ENCODE measurements at regions not wholly inside any gene's neighbourhood (a gene's known extent, or its start where the extent isn't known, plus 50 kb on each side); places are given as distances from the start of the nearest gene placed in this dataset.
A peak's percentile ranks its signal among the peaks of the same experiment; 100 is the strongest.
"Not testable (repeated sequence)": the region's sequence is repeated elsewhere in the genome, so short reads cannot be mapped to it uniquely, and the experiment has no call there.

GRCh38 chr5:11392-11791 is 80.6 kb upstream of the PLEKHG4B start:
- peaks cover 5 to 21% (median 7%) of the 10 kb centered on the region in 5 donors for H3K27me3 Mint-ChIP-seq
- H3K4me3 Mint-ChIP-seq, H3K9me3 Mint-ChIP-seq, H3K4me1 Mint-ChIP-seq, ATAC-seq, H3K36me3 Mint-ChIP-seq, H3K27ac Mint-ChIP-seq, POLR2A ChIA-PET: not testable (repeated sequence)
- DNase-seq, result peak in 3 of 10 donors; percentile 34 to 64 (median 37)

DNA sequence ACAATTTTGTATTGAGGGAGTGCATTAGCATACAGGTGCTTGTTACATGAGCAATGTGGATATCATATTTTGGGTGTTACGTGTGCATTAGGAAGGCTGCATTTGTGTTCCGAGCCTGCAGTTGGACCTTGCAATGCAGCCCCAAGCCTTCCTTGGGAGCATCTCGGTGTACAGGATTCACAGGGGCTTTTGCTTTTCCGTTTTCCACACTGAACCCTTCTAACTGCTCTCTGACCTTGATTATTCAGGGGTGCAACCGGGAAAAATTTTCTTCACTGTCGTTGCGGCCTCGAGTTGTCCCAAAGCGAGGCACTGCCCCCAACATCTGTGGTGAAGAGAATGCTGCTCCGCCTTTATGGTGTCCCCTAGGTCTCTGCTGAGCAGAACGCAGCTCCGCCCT is 80.1 kb upstream of the PLEKHG4B start:
- no peak overlapping the region for H3K27ac Mint-ChIP-seq
- H3K4me3 Mint-ChIP-seq, result no peak overlapping the region
- ATAC-seq, result no peak
- no peaks in the 10 kb centered on the region for H3K4me1 Mint-ChIP-seq
- POLR2A ChIA-PET, result no interaction called here
- H3K36me3 Mint-ChIP-seq, result no peaks in the 10 kb centered on the region
- no peak for DNase-seq
- no peaks in the 10 kb centered on the region for H3K9me3 Mint-ChIP-seq
- peaks cover 5 to 26% (median 7%) of the 10 kb centered on the region in 5 donors for H3K27me3 Mint-ChIP-seq

- H3K27ac Mint-ChIP-seq, result no peak overlapping the region
- POLR2A ChIA-PET, result no interaction called here
- no peak for ATAC-seq
- peaks cover 5 to 35% (median 11%) of the 10 kb centered on the region in 5 donors for H3K27me3 Mint-ChIP-seq
- H3K4me1 Mint-ChIP-seq, result no peaks in the 10 kb centered on the region
- H3K36me3 Mint-ChIP-seq, result no peaks in the 10 kb centered on the region
- no peak for DNase-seq
- no peaks in the 10 kb centered on the region for H3K9me3 Mint-ChIP-seq
- H3K4me3 Mint-ChIP-seq, result no peak overlapping the region
These were observed 78.7 kb upstream of the PLEKHG4B start for GRCh38 chr5:13234-13633.

GRCh38 chr5:14676-15075 is 77.3 kb upstream of the PLEKHG4B start:
- ATAC-seq, DNase-seq, H3K36me3 Mint-ChIP-seq, H3K9me3 Mint-ChIP-seq, POLR2A ChIA-PET, H3K4me1 Mint-ChIP-seq, H3K4me3 Mint-ChIP-seq: not testable (repeated sequence)
- peak overlapping the region in 1 of 10 donors; percentile 49 for H3K27ac Mint-ChIP-seq
- H3K27me3 Mint-ChIP-seq, result peaks cover 12 to 47% (median 13%) of the 10 kb centered on the region in 5 donors

GRCh38 chr5:20276-20675 is 71.7 kb upstream of the PLEKHG4B start:
- peaks cover 22 to 81% (median 30%) of the 10 kb centered on the region in 5 donors for H3K27me3 Mint-ChIP-seq
- H3K27ac Mint-ChIP-seq, H3K4me3 Mint-ChIP-seq, H3K9me3 Mint-ChIP-seq, H3K36me3 Mint-ChIP-seq, DNase-seq, ATAC-seq, POLR2A ChIA-PET, H3K4me1 Mint-ChIP-seq: not testable (repeated sequence)

DNA sequence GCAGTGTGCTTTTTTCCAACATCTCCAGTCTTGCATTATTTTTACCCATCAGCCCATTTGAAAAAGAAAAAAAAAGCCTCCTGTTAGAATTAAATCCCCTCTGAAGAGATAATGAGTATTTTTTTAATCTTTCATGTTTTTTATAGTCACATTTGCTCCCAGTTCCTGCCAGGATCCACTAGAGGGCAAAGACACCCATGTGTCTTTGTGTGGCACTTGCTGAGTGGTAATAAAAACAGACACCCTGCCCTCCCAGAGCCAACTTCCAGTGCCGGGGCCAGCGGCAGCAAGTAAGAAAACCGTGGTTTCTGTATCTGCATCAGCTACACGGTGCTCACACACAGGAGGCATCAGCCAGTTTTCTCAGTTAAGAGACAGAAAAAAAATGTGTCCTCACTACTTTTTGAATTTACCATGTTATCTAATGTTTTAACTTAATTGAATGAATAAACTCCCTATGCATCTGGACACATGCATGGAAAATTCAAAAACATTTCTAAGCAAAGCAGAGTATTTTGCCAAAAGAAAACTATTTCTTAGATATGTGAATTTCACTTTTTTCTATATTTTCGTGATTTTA is 70.2 kb upstream of the PLEKHG4B start:
- DNase-seq (no peak), ATAC-seq (no peak)
- H3K4me1 Mint-ChIP-seq, result no peaks in the 10 kb centered on the region
- POLR2A ChIA-PET, result no interaction called here
- H3K4me3 Mint-ChIP-seq, result no peak overlapping the region
- H3K27me3 Mint-ChIP-seq, result peaks cover 20 to 72% (median 35%) of the 10 kb centered on the region in 5 donors
- H3K36me3 Mint-ChIP-seq, result no peaks in the 10 kb centered on the region
- no peak overlapping the region for H3K27ac Mint-ChIP-seq
- peaks cover 0 to 5% (median 0%) of the 10 kb centered on the region in 9 donors for H3K9me3 Mint-ChIP-seq

GRCh38 chr5:23907-24306 is 68.1 kb upstream of the PLEKHG4B start:
- H3K9me3 Mint-ChIP-seq, result peaks cover 7 to 23% (median 12%) of the 10 kb centered on the region in 9 donors
- peaks cover 0 to 14% (median 3%) of the 10 kb centered on the region in 3 donors for H3K36me3 Mint-ChIP-seq
- POLR2A ChIA-PET, ATAC-seq, H3K4me1 Mint-ChIP-seq, H3K27ac Mint-ChIP-seq, DNase-seq, H3K4me3 Mint-ChIP-seq: not testable (repeated sequence)
- H3K27me3 Mint-ChIP-seq, result peaks cover 28 to 78% (median 50%) of the 10 kb centered on the region in 5 donors

GRCh38 chr5:25067-25466 is 66.9 kb upstream of the PLEKHG4B start:
- POLR2A ChIA-PET, ATAC-seq, H3K4me1 Mint-ChIP-seq, H3K4me3 Mint-ChIP-seq, DNase-seq: not testable (repeated sequence)
- Mint-ChIP-seq H3K9me3 (peaks cover 7 to 29% (median 20%) of the 10 kb centered on the region in 9 donors), H3K36me3 (peaks cover 0 to 21% (median 5%) of the 10 kb centered on the region in 3 donors), H3K27ac (peak overlapping the region in 1 of 10 donors; percentile 89), H3K27me3 (peaks cover 30 to 78% (median 50%) of the 10 kb centered on the region in 5 donors)

- H3K9me3 Mint-ChIP-seq, result peaks cover 7 to 29% (median 24%) of the 10 kb centered on the region in 9 donors
- POLR2A ChIA-PET, result no interaction called here
- no peak overlapping the region for H3K4me3 Mint-ChIP-seq
- peaks cover 0 to 2% (median 0%) of the 10 kb centered on the region in 4 donors for H3K4me1 Mint-ChIP-seq
- H3K27me3 Mint-ChIP-seq, result peaks cover 33 to 69% (median 55%) of the 10 kb centered on the region in 5 donors
- peaks cover 0 to 21% (median 5%) of the 10 kb centered on the region in 3 donors for H3K36me3 Mint-ChIP-seq
- DNase-seq, result no peak
- no peak overlapping the region for H3K27ac Mint-ChIP-seq
- ATAC-seq, result no peak
These were observed 61.8 kb upstream of the PLEKHG4B start for GRCh38 chr5:30131-30530.

DNA sequence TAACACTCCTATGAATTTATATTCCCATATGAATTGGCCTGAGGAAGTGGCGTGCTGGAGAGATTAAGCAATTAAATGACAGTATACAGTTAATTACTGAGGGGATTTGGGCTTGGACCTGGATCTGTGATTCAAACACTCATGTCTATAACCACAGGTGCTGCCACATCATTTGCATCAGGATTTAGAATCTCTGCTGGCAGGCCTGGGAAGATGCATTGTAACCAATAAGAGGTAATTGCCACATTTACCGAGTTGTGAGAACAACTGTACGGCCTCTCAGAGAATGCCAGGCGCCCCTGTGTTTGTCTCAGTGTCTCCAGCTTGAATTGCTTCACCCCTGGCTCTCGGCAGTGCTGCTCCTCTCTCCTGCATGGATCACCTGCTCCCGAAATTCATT is 61.4 kb upstream of the PLEKHG4B start:
- H3K36me3 Mint-ChIP-seq, result peaks cover 0 to 21% (median 5%) of the 10 kb centered on the region in 3 donors
- POLR2A ChIA-PET, H3K4me1 Mint-ChIP-seq, H3K4me3 Mint-ChIP-seq, ATAC-seq, DNase-seq, H3K27ac Mint-ChIP-seq: not testable (repeated sequence)
- peaks cover 36 to 71% (median 57%) of the 10 kb centered on the region in 5 donors for H3K27me3 Mint-ChIP-seq
- peaks cover 7 to 29% (median 24%) of the 10 kb centered on the region in 9 donors for H3K9me3 Mint-ChIP-seq

- H3K27me3 Mint-ChIP-seq, result peaks cover 31 to 63% (median 48%) of the 10 kb centered on the region in 5 donors
These were observed 59.8 kb upstream of the PLEKHG4B start for GRCh38 chr5:32165-32564.

DNA sequence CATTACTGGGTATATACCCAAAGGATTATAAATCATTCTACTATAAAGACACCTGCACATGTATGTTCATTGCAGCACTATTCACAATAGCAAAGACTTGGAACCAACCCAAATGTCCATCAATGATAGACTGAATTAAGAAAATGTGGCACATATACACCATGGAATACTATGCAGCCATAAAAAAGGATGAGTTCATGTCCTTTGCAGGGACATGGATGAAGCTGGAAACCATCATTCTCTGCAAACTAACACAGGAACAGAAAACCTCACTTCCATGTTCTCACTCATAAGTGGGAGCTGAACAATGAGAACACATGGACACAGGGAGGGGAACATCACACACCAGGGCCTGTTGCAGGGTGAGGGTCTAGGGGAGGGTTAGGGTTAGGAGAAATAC is 56.4 kb upstream of the PLEKHG4B start:
- ATAC-seq, POLR2A ChIA-PET: not testable (repeated sequence)
- peaks cover 18 to 55% (median 44%) of the 10 kb centered on the region in 5 donors for H3K27me3 Mint-ChIP-seq

More at GRCh38 chr5:32165-32564, 59.8 kb upstream of the PLEKHG4B start:
- Mint-ChIP-seq H3K9me3 (peaks cover 4 to 26% (median 22%) of the 10 kb centered on the region in 9 donors), H3K4me3 (no peak overlapping the region), H3K36me3 (peaks cover 0 to 21% (median 5%) of the 10 kb centered on the region in 3 donors), H3K27ac (no peak overlapping the region), H3K4me1 (peaks cover 0 to 2% (median 0%) of the 10 kb centered on the region in 4 donors)
- POLR2A ChIA-PET, result no interaction called here
- ATAC-seq (no peak), DNase-seq (no peak)

GRCh38 chr5:37207-37606 is 54.8 kb upstream of the PLEKHG4B start:
- H3K27ac Mint-ChIP-seq, H3K4me3 Mint-ChIP-seq, DNase-seq, H3K4me1 Mint-ChIP-seq, H3K9me3 Mint-ChIP-seq, POLR2A ChIA-PET, H3K36me3 Mint-ChIP-seq, ATAC-seq: not testable (repeated sequence)
- H3K27me3 Mint-ChIP-seq, result peaks cover 16 to 52% (median 43%) of the 10 kb centered on the region in 5 donors

More for the DNA sequence above, 56.4 kb upstream of the PLEKHG4B start:
- H3K36me3 Mint-ChIP-seq, H3K27ac Mint-ChIP-seq, DNase-seq, H3K4me1 Mint-ChIP-seq, H3K4me3 Mint-ChIP-seq, H3K9me3 Mint-ChIP-seq: not testable (repeated sequence)

Measured in naive thymus-derived CD8-positive, alpha-beta T cell (primary cell).